ENCODE measurements at regions not wholly inside any gene's neighbourhood (a gene's known extent, or its start where the extent isn't known, plus 50 kb on each side); places are given as distances from the start of the nearest gene placed in this dataset.

GRCh38 chr1:96306809-96307560 is 414.6 kb upstream of the PTBP2 start:
- no peaks in the 10 kb centered on the region for H3K9me1 ChIP-seq (ENCODE audit: control insufficient read depth, extremely low read depth, insufficient read depth, low read length)
- H3K9ac ChIP-seq (ENCODE audit: control insufficient read depth, extremely low read depth, insufficient read depth, low read length): no peak overlapping the region
- dilution Hi-C loops (cut with MboI; ENCODE audit: extremely low pct_ligation_motif_present, low sequenced_read_pairs): no loop called here
- H3K4me1 ChIP-seq (ENCODE audit: control insufficient read depth, extremely low read depth, insufficient read depth, low read length): peaks cover 3% of the 10 kb centered on the region
- TF ChIP-seq EZH2 (IDR thresholded peaks at IDR 0.05; ENCODE audit: low read length) (no peak), CTCF (optimal IDR thresholded peaks at IDR 0.05 in 1 of 3, IDR thresholded peaks at IDR 0.05 in 1 of 3, conservative IDR thresholded peaks at IDR 0.05 in 1 of 3; ENCODE audit: extremely low read depth in 1 of 3, insufficient read depth in 2 of 3, low read length in 3 of 3) (no peak)
- DNase-seq (ENCODE audit: low read depth, low spot score) (peak; percentile 32), FAIRE-seq (no peak)
- no peaks in the 10 kb centered on the region for H3K9me3 ChIP-seq (ENCODE audit: control insufficient read depth, low read depth, low read length)
- no peak overlapping the region for H3K27ac ChIP-seq (ENCODE audit: control insufficient read depth, insufficient read depth, low read length)
- no peak overlapping the region for H3K4me2 ChIP-seq (ENCODE audit: control insufficient read depth, extremely low read depth, insufficient read depth, low read depth, low read length)
- H3K4me3 ChIP-seq (ENCODE audit: control insufficient read depth in 2 of 3, extremely low read depth in 1 of 3, insufficient read depth in 2 of 3, low read depth in 1 of 3, low read length in 3 of 3): no peak overlapping the region
- H3K36me3 ChIP-seq (ENCODE audit: control insufficient read depth in 2 of 2, extremely low read depth in 1 of 2, insufficient read depth in 2 of 2, low read length in 2 of 2): no peaks in the 10 kb centered on the region
- H2AFZ ChIP-seq (ENCODE audit: control insufficient read depth, low read length): no peak overlapping the region
- no peaks in the 10 kb centered on the region for H4K20me1 ChIP-seq (ENCODE audit: control insufficient read depth, extremely low read depth, insufficient read depth, low read length)
- H3K79me2 ChIP-seq (ENCODE audit: control insufficient read depth, insufficient read depth, low read length): no peaks in the 10 kb centered on the region
- H3K27me3 ChIP-seq (ENCODE audit: control insufficient read depth, extremely low read depth, insufficient read depth, low read length): no peaks in the 10 kb centered on the region

GRCh38 chr1:96308314-96308713 is 413.3 kb upstream of the PTBP2 start:
- Histone ChIP-seq H3K9me1 (ENCODE audit: control insufficient read depth, extremely low read depth, insufficient read depth, low read length) (no peaks in the 10 kb centered on the region), H3K9ac (ENCODE audit: control insufficient read depth, extremely low read depth, insufficient read depth, low read length) (no peak overlapping the region), H3K36me3 (ENCODE audit: control insufficient read depth in 2 of 2, extremely low read depth in 1 of 2, insufficient read depth in 2 of 2, low read length in 2 of 2) (no peaks in the 10 kb centered on the region), H4K20me1 (ENCODE audit: control insufficient read depth, extremely low read depth, insufficient read depth, low read length) (no peaks in the 10 kb centered on the region), H2AFZ (ENCODE audit: control insufficient read depth, low read length) (no peak overlapping the region), H3K9me3 (ENCODE audit: control insufficient read depth, low read depth, low read length) (no peaks in the 10 kb centered on the region), H3K4me2 (ENCODE audit: control insufficient read depth, extremely low read depth, insufficient read depth, low read depth, low read length) (no peak overlapping the region), H3K27ac (ENCODE audit: control insufficient read depth, insufficient read depth, low read length) (no peak overlapping the region), H3K27me3 (ENCODE audit: control insufficient read depth, extremely low read depth, insufficient read depth, low read length) (no peaks in the 10 kb centered on the region), H3K4me3 (ENCODE audit: control insufficient read depth in 2 of 3, extremely low read depth in 1 of 3, insufficient read depth in 2 of 3, low read depth in 1 of 3, low read length in 3 of 3) (no peak overlapping the region), H3K79me2 (ENCODE audit: control insufficient read depth, insufficient read depth, low read length) (no peaks in the 10 kb centered on the region), H3K4me1 (ENCODE audit: control insufficient read depth, extremely low read depth, insufficient read depth, low read length) (peaks cover 3% of the 10 kb centered on the region)
- dilution Hi-C loops (cut with MboI; ENCODE audit: extremely low pct_ligation_motif_present, low sequenced_read_pairs): no loop called here
- FAIRE-seq (no peak), DNase-seq (ENCODE audit: low read depth, low spot score) (no peak)
- TF ChIP-seq EZH2 (IDR thresholded peaks at IDR 0.05; ENCODE audit: low read length): no peak
- TF ChIP-seq CTCF (optimal IDR thresholded peaks at IDR 0.05 in 1 of 3, IDR thresholded peaks at IDR 0.05 in 1 of 3, conservative IDR thresholded peaks at IDR 0.05 in 1 of 3; ENCODE audit: extremely low read depth in 1 of 3, insufficient read depth in 2 of 3, low read length in 3 of 3): no peak

All from keratinocyte (primary cell).